GM23338 (cell line): ENCODE measurements at regions not wholly inside any gene's neighbourhood (a gene's known extent, or its start where the extent isn't known, plus 50 kb on each side); places are given as distances from the start of the nearest gene placed in this dataset.

Experiments used
- CTCF ChIP-seq, 2 experiments: fragments of 200-600 bp in 1 of 2; sonication (generic) in 1 of 2; conservative IDR thresholded peaks; 2 replicates each; pipeline versions ENCODE4 v1.5.1 to v1.6.1; 2016 to 2017; ENCODE audit warnings: antibody characterized with exemption in 2 of 2, low read depth in 2 of 2, mild to moderate bottlenecking in 2 of 2, moderate library complexity in 1 of 2
- EZH2 ChIP-seq: fragments of 200-600 bp; sonication (generic); IDR thresholded peaks from one replicate; pipeline ENCODE4 v1.8.0; 2017; ENCODE audit warnings: antibody characterized with exemption, mild to moderate bottlenecking, low read depth; ENCODE audit not compliant: unreplicated experiment
- JUNB ChIP-seq: IDR thresholded peaks from one replicate; pipeline ENCODE4 v1.6.1; 2016; ENCODE audit warnings: antibody characterized with exemption; ENCODE audit not compliant: unreplicated experiment
- POLR2AphosphoS5 ChIP-seq: IDR thresholded peaks from 2 replicates; pipeline ENCODE4 v1.6.1; 2016; ENCODE audit warnings: antibody characterized with exemption, low read depth
- REST ChIP-seq: IDR thresholded peaks from one replicate; pipeline ENCODE4 v1.6.1; 2018; ENCODE audit warnings: antibody characterized with exemption; ENCODE audit not compliant: unreplicated experiment
- ZNF331 ChIP-seq: fragments of 250-450 bp; sonication (Bioruptor Pico); IDR thresholded peaks from 2 replicates; pipeline ENCODE4 v1.5.0; 2020; ENCODE audit warnings: low read depth, mild to moderate bottlenecking, moderate library complexity

GRCh38 chr9:101970609-101971008 is 232.2 kb upstream of the GRIN3A start:
- no peak for TF ChIP-seq CTCF (conservative IDR thresholded peaks at IDR 0.05; ENCODE audit: low read depth in 2 of 2)
- TF ChIP-seq EZH2: no peak
- TF ChIP-seq POLR2AphosphoS5: no peak
- no peak for TF ChIP-seq ZNF331 (CRISPR knock-in tag)
- no peak for TF ChIP-seq JUNB
- TF ChIP-seq REST: no peak
